Panc1 (cell line): ENCODE measurements at regions not wholly inside any gene's neighbourhood (a gene's known extent, or its start where the extent isn't known, plus 50 kb on each side); places are given as distances from the start of the nearest gene placed in this dataset.

ENCODE experiments used
- ATAC-seq: fragments of 200-7000 bp; cut with Tn5 transposase; 2 replicates; pipeline ENCODE4 v1.9.1; 2020; ENCODE audit warnings: mild to moderate bottlenecking, moderate library complexity
- BruUV-seq: library from RNA; stranded (reverse); fragments of 400-500 nt; replicated peaks from 2 replicates; lab custom pipeline; 2021; lab: Mats Ljungman, UMichigan
- CTCF ChIA-PET: fragments of 300-600 bp; sonication (Branson Sonifier 250); formaldehyde crosslinking; loops from one replicate; lab custom pipeline; 2022; ENCODE audit warnings: antibody characterized with exemption; lab: Charles Lee
- POLR2A ChIA-PET: fragments of 300-600 bp; sonication (Branson Sonifier 250); formaldehyde crosslinking; loops from one replicate; lab custom pipeline; 2022; ENCODE audit warnings: antibody characterized with exemption; lab: Charles Lee
- DNase-seq: peaks from one replicate; pipeline ENCODE4 v3.0.0-alpha.2; 2010; ENCODE audit warnings: low read depth, low spot score
- H3K27ac ChIP-seq: 2 replicates; pipeline ENCODE4 v1.5.1; 2011; ENCODE audit warnings: mild to moderate bottlenecking, low read length, inconsistent platforms
- H3K27me3 ChIP-seq: fragments of 200-500 bp; sonication (Bioruptor generic); 2 replicates; pipeline ENCODE4 v1.6.0; 2014; ENCODE audit warnings: low read length, inconsistent platforms; ENCODE audit not compliant: control insufficient read depth, insufficient read depth
- H3K36me3 ChIP-seq: fragments of 200-500 bp; sonication (Bioruptor generic); 2 replicates; pipeline ENCODE4 v1.5.1; 2014; ENCODE audit warnings: inconsistent platforms, mild to moderate bottlenecking, low read length, moderate library complexity; ENCODE audit not compliant: control insufficient read depth, insufficient read depth
- H3K4me1 ChIP-seq: 2 replicates; pipeline ENCODE4 v1.5.1; 2011; ENCODE audit warnings: inconsistent platforms, mild to moderate bottlenecking, low read length, moderate library complexity; ENCODE audit not compliant: control insufficient read depth, insufficient read depth
- H3K4me3 ChIP-seq, 2 experiments: 2 replicates each; pipeline ENCODE4 v1.5.1; 2011 to 2012; ENCODE audit warnings: low read depth in 2 of 2, low read length in 2 of 2, mild to moderate bottlenecking in 2 of 2, inconsistent platforms in 1 of 2, moderate library complexity in 1 of 2
- H3K9me3 ChIP-seq: fragments of 200-500 bp; sonication (Bioruptor generic); 2 replicates; pipeline ENCODE4 v1.5.1; 2014; ENCODE audit warnings: low read depth, mild to moderate bottlenecking, inconsistent platforms, low read length, moderate library complexity; ENCODE audit not compliant: control insufficient read depth, insufficient read depth
- POLR2AphosphoS5 ChIP-seq: IDR thresholded peaks from 2 replicates; pipeline ENCODE4 v1.6.1; 2012; ENCODE audit warnings: mild to moderate bottlenecking, low read depth, low read length, moderate library complexity
- SIN3A ChIP-seq: IDR thresholded peaks from 2 replicates; pipeline ENCODE4 v1.6.1; 2012; ENCODE audit warnings: low read depth, mild to moderate bottlenecking, low read length, moderate library complexity, borderline replicate concordance; ENCODE audit not compliant: insufficient read depth
- TCF7L2 ChIP-seq: IDR thresholded peaks from 2 replicates; pipeline ENCODE4 v1.6.1; 2011; ENCODE audit warnings: mild to moderate bottlenecking, low read depth, low read length, inconsistent platforms
- in situ Hi-C: cut with HindIII; loops from 2 replicates; pipeline ENCODE4 v1.10.0; 2016; ENCODE audit warnings: low sequenced_read_pairs, low pct_unique_long_range_greater_than_20kb
- intact Hi-C: fragments of 100-400 bp; cut with micrococcal nuclease; formaldehyde crosslinking; loops from one replicate; pipeline ENCODE4 v1.10.0; 2022; ENCODE audit not compliant: unreplicated experiment
- TF ChIP-seq, protein P1 (sequence below): fragments of 450-650 bp; IDR thresholded peaks from 2 replicates; pipeline ENCODE4 v1.5.1; 2017; ENCODE audit warnings: mild to moderate bottlenecking
- TF ChIP-seq, protein P2 (sequence below), 2 experiments: IDR thresholded peaks; 2 replicates each; pipeline ENCODE4 v1.6.1; 2011 to 2012; ENCODE audit warnings: low read depth in 2 of 2, control low read depth in 1 of 2, low read length in 1 of 2, mild to moderate bottlenecking in 1 of 2, moderate library complexity in 1 of 2; ENCODE audit not compliant: insufficient read depth in 1 of 2

DNA sequence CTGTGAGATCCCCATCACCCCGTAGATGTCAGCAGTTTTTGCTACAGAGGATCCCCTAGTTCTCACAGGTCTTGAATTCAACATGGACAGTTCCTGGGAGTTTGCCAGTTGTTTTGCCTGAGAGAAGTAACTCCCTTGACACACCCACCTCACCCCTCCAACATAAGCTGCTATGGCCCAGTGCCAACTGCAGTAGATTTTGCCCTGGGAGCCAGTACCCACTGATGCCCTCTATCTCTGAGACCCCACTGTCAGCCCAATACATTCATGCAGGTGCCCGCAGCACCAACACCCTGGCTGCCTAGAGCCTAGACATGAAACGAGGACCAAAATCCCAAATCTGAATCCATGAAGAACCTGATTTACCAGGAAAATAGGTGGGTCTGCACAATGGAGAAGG, 583.9 kb upstream of the CTNND2 start:
- no peaks in the 10 kb centered on the region for H3K9me3 ChIP-seq
- no TSS peak for BruUV-seq
- no peak overlapping the region for H3K4me3 ChIP-seq
- no peaks in the 10 kb centered on the region for H3K27me3 ChIP-seq
- in situ Hi-C loops, result no loop called here
- TF ChIP-seq, protein P1, sequence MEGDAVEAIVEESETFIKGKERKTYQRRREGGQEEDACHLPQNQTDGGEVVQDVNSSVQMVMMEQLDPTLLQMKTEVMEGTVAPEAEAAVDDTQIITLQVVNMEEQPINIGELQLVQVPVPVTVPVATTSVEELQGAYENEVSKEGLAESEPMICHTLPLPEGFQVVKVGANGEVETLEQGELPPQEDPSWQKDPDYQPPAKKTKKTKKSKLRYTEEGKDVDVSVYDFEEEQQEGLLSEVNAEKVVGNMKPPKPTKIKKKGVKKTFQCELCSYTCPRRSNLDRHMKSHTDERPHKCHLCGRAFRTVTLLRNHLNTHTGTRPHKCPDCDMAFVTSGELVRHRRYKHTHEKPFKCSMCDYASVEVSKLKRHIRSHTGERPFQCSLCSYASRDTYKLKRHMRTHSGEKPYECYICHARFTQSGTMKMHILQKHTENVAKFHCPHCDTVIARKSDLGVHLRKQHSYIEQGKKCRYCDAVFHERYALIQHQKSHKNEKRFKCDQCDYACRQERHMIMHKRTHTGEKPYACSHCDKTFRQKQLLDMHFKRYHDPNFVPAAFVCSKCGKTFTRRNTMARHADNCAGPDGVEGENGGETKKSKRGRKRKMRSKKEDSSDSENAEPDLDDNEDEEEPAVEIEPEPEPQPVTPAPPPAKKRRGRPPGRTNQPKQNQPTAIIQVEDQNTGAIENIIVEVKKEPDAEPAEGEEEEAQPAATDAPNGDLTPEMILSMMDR, result no peak
- TF ChIP-seq, protein P2, sequence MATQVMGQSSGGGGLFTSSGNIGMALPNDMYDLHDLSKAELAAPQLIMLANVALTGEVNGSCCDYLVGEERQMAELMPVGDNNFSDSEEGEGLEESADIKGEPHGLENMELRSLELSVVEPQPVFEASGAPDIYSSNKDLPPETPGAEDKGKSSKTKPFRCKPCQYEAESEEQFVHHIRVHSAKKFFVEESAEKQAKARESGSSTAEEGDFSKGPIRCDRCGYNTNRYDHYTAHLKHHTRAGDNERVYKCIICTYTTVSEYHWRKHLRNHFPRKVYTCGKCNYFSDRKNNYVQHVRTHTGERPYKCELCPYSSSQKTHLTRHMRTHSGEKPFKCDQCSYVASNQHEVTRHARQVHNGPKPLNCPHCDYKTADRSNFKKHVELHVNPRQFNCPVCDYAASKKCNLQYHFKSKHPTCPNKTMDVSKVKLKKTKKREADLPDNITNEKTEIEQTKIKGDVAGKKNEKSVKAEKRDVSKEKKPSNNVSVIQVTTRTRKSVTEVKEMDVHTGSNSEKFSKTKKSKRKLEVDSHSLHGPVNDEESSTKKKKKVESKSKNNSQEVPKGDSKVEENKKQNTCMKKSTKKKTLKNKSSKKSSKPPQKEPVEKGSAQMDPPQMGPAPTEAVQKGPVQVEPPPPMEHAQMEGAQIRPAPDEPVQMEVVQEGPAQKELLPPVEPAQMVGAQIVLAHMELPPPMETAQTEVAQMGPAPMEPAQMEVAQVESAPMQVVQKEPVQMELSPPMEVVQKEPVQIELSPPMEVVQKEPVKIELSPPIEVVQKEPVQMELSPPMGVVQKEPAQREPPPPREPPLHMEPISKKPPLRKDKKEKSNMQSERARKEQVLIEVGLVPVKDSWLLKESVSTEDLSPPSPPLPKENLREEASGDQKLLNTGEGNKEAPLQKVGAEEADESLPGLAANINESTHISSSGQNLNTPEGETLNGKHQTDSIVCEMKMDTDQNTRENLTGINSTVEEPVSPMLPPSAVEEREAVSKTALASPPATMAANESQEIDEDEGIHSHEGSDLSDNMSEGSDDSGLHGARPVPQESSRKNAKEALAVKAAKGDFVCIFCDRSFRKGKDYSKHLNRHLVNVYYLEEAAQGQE (IDR thresholded peaks at IDR 0.05; ENCODE audit: insufficient read depth in 1 of 2, low read depth in 2 of 2, low read length in 1 of 2), result no peak
- TF ChIP-seq TCF7L2, result no peak
- no peak for TF ChIP-seq POLR2AphosphoS5
- no peak for TF ChIP-seq SIN3A
- DNase-seq (no peak), ATAC-seq (no peak)
- no peak overlapping the region for H3K27ac ChIP-seq
- H3K4me1 ChIP-seq, result no peaks in the 10 kb centered on the region
- ChIA-PET CTCF (no interaction called here), POLR2A (no interaction called here)
- H3K36me3 ChIP-seq, result no peaks in the 10 kb centered on the region
- intact Hi-C loops, result no loop called here

DNA sequence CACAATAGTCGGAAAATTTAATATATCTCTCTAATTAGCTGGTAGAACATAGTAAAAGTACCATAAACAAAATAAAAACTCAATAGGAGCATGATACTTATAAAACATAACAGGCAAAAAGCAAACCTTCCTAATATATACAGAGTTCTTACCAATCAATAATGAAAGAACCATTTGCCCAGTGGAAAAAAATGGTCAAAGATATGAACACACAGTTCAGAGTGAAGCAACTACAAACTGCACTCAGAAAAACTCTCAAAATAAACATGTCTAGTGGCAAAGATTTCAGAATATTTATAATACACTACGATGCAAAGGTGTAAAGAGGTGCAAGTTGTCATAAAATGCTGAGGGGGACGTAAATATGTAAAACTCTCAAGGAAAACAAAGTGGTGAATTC, 576.2 kb upstream of the CTNND2 start:
- in situ Hi-C loops, result no loop called here
- intact Hi-C loops, result no loop called here
- ChIA-PET CTCF (no interaction called here), POLR2A (interaction anchor here (0.7 kb wide), 1 partner anchor 563 kb away, joined by 3 read pairs; no protein-coding TSS in a partner anchor)
- H3K36me3 ChIP-seq, result no peaks in the 10 kb centered on the region
- no peaks in the 10 kb centered on the region for H3K9me3 ChIP-seq
- ATAC-seq, result no peak
- no peaks in the 10 kb centered on the region for H3K27me3 ChIP-seq
- no peaks in the 10 kb centered on the region for H3K4me1 ChIP-seq
- no peak for TF ChIP-seq SIN3A
- no peak for TF ChIP-seq POLR2AphosphoS5
- TF ChIP-seq, protein P1, result no peak
- TF ChIP-seq TCF7L2, result no peak
- TF ChIP-seq, protein P2 (IDR thresholded peaks at IDR 0.05; ENCODE audit: insufficient read depth in 1 of 2, low read depth in 2 of 2, low read length in 1 of 2), result no peak
- no peak overlapping the region for H3K27ac ChIP-seq
- no peak overlapping the region for H3K4me3 ChIP-seq
- no peak for DNase-seq
- no TSS peak for BruUV-seq
